ENCODE measurements at regions not wholly inside any gene's neighbourhood (a gene's known extent, or its start where the extent isn't known, plus 50 kb on each side); places are given as distances from the start of the nearest gene placed in this dataset.

GRCh38 chr2:239664216-239664810 is 263.5 kb upstream of the HDAC4 start:
- peaks cover 10% of the 10 kb centered on the region for H3K27me3 Mint-ChIP-seq (ENCODE audit: insufficient read depth, low read depth, poor library complexity)
- no peaks in the 10 kb centered on the region for H3K27me3 ChIP-seq (ENCODE audit: insufficient read depth)
- no peak for ATAC-seq
- H3K79me2 ChIP-seq (replicated peaks; ENCODE audit: insufficient read depth), result no peaks in the 10 kb centered on the region
- TF ChIP-seq, protein P1, sequence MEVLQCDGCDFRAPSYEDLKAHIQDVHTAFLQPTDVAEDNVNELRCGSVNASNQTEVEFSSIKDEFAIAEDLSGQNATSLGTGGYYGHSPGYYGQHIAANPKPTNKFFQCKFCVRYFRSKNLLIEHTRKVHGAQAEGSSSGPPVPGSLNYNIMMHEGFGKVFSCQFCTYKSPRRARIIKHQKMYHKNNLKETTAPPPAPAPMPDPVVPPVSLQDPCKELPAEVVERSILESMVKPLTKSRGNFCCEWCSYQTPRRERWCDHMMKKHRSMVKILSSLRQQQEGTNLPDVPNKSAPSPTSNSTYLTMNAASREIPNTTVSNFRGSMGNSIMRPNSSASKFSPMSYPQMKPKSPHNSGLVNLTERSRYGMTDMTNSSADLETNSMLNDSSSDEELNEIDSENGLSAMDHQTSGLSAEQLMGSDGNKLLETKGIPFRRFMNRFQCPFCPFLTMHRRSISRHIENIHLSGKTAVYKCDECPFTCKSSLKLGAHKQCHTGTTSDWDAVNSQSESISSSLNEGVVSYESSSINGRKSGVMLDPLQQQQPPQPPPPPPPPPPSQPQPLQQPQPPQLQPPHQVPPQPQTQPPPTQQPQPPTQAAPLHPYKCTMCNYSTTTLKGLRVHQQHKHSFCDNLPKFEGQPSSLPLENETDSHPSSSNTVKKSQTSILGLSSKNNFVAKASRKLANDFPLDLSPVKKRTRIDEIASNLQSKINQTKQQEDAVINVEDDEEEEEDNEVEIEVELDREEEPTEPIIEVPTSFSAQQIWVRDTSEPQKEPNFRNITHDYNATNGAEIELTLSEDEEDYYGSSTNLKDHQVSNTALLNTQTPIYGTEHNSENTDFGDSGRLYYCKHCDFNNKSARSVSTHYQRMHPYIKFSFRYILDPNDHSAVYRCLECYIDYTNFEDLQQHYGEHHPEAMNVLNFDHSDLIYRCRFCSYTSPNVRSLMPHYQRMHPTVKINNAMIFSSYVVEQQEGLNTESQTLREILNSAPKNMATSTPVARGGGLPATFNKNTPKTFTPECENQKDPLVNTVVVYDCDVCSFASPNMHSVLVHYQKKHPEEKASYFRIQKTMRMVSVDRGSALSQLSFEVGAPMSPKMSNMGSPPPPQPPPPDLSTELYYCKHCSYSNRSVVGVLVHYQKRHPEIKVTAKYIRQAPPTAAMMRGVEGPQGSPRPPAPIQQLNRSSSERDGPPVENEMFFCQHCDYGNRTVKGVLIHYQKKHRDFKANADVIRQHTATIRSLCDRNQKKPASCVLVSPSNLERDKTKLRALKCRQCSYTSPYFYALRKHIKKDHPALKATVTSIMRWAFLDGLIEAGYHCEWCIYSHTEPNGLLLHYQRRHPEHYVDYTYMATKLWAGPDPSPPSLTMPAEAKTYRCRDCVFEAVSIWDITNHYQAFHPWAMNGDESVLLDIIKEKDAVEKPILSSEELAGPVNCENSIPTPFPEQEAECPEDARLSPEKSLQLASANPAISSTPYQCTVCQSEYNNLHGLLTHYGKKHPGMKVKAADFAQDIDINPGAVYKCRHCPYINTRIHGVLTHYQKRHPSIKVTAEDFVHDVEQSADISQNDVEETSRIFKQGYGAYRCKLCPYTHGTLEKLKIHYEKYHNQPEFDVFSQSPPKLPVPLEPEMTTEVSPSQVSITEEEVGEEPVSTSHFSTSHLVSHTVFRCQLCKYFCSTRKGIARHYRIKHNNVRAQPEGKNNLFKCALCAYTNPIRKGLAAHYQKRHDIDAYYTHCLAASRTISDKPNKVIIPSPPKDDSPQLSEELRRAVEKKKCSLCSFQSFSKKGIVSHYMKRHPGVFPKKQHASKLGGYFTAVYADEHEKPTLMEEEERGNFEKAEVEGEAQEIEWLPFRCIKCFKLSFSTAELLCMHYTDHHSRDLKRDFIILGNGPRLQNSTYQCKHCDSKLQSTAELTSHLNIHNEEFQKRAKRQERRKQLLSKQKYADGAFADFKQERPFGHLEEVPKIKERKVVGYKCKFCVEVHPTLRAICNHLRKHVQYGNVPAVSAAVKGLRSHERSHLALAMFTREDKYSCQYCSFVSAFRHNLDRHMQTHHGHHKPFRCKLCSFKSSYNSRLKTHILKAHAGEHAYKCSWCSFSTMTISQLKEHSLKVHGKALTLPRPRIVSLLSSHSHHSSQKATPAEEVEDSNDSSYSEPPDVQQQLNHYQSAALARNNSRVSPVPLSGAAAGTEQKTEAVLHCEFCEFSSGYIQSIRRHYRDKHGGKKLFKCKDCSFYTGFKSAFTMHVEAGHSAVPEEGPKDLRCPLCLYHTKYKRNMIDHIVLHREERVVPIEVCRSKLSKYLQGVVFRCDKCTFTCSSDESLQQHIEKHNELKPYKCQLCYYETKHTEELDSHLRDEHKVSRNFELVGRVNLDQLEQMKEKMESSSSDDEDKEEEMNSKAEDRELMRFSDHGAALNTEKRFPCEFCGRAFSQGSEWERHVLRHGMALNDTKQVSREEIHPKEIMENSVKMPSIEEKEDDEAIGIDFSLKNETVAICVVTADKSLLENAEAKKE (CRISPR knock-in tag; IDR thresholded peaks at IDR 0.05), result no peak
- TF ChIP-seq ZNF114 (CRISPR knock-in tag; IDR thresholded peaks at IDR 0.05) (no peak), REST (IDR thresholded peaks at IDR 0.05; ENCODE audit: unreplicated experiment) (no peak), POLR2AphosphoS5 (IDR thresholded peaks at IDR 0.05; ENCODE audit: low read depth) (no peak), ETS1 (IDR thresholded peaks at IDR 0.05) (no peak), CTCF (conservative IDR thresholded peaks at IDR 0.05; ENCODE audit: low read depth in 2 of 2) (no peak), CREB1 (CRISPR knock-in tag; IDR thresholded peaks at IDR 0.05; ENCODE audit: low read depth) (no peak), NANOG (IDR thresholded peaks at IDR 0.05; ENCODE audit: borderline replicate concordance) (no peak), EZH2 (IDR thresholded peaks at IDR 0.05; ENCODE audit: low read depth, unreplicated experiment) (no peak), JUNB (IDR thresholded peaks at IDR 0.05; ENCODE audit: unreplicated experiment) (no peak), ZNF331 (CRISPR knock-in tag; IDR thresholded peaks at IDR 0.05; ENCODE audit: low read depth) (no peak)
- no peaks in the 10 kb centered on the region for H4K20me1 ChIP-seq (replicated peaks; ENCODE audit: insufficient read depth)
- H3K9me3 Mint-ChIP-seq, result peaks cover 5% of the 10 kb centered on the region; the same call in 2 of the 3 replicates
- no peaks in the 10 kb centered on the region for H3F3A ChIP-seq (replicated peaks; ENCODE audit: low read depth)
- H3K36me3 ChIP-seq (ENCODE audit: insufficient read depth), result no peaks in the 10 kb centered on the region
- H3K4me1 Mint-ChIP-seq, result peaks cover 14% of the 10 kb centered on the region; the same call in 2 of the 3 replicates
- H3K4me3 ChIP-seq, result no peak overlapping the region
- H3K4me2 ChIP-seq, result no peak overlapping the region
- no peak for DNase-seq (ENCODE audit: low spot score)
- no peak overlapping the region for H2AFZ ChIP-seq
- H3K9me2 ChIP-seq (ENCODE audit: insufficient read depth), result no peaks in the 10 kb centered on the region
- no peak overlapping the region for H3K4me3 Mint-ChIP-seq
- H3K4me1 ChIP-seq (ENCODE audit: insufficient read depth), result no peaks in the 10 kb centered on the region
- H3K36me3 Mint-ChIP-seq (ENCODE audit: low read depth), result no peaks in the 10 kb centered on the region
- H3K27ac ChIP-seq (ENCODE audit: low read depth), result no peak overlapping the region
- no peak overlapping the region for H3K27ac Mint-ChIP-seq
